OCI-LY3 (cell line): ENCODE measurements at regions not wholly inside any gene's neighbourhood (a gene's known extent, or its start where the extent isn't known, plus 50 kb on each side); places are given as distances from the start of the nearest gene placed in this dataset.

ENCODE experiments used
- H2AFZ ChIP-seq: fragments of 200-600, 300-600 bp; shearing (Covaris generic); 2 replicates; pipeline ENCODE4 v1.6.0; 2014; ENCODE audit warnings: antibody characterized with exemption, low read depth, low read length
- H3K27ac ChIP-seq: fragments of 200-600, 300-600 bp; sonication (generic); 2 replicates; pipeline ENCODE4 v1.5.1; 2014; ENCODE audit warnings: mild to moderate bottlenecking, low read length, moderate library complexity, mixed read lengths
- H3K27me3 ChIP-seq: fragments of 200-600, 300-600 bp; sonication (generic); 2 replicates; pipeline ENCODE4 v1.6.1; 2014; ENCODE audit warnings: low read depth, low read length, mixed read lengths
- H3K36me3 ChIP-seq: fragments of 200-600, 300-600 bp; sonication (generic); replicated peaks from 2 replicates; pipeline ENCODE3; 2014; ENCODE audit warnings: low read depth, low read length, mixed read lengths
- H3K4me1 ChIP-seq: fragments of 300-600, 200-600 bp; sonication (generic); 2 replicates; pipeline ENCODE4 v1.6.1; 2014; ENCODE audit warnings: low read length, mixed read lengths
- H3K4me2 ChIP-seq: fragments of 200-600, 300-600 bp; sonication (generic); 2 replicates; pipeline ENCODE4 v1.6.1; 2014; ENCODE audit warnings: low read length, mixed read lengths
- H3K4me3 ChIP-seq: fragments of 300-600, 200-600 bp; sonication (generic); 2 replicates; pipeline ENCODE4 v1.5.1; 2014; ENCODE audit warnings: antibody characterized with exemption, mild to moderate bottlenecking, low read length, moderate library complexity
- H3K79me2 ChIP-seq: fragments of 300-600, 200-600 bp; shearing (Covaris generic); 2 replicates; pipeline ENCODE4 v1.6.1; 2014; ENCODE audit warnings: mild to moderate bottlenecking, low read length, mixed read lengths
- H3K9ac ChIP-seq: fragments of 300-600, 200-600 bp; shearing (Covaris generic); 2 replicates; pipeline ENCODE4 v1.6.0; 2014; ENCODE audit warnings: mild to moderate bottlenecking, low read length, moderate library complexity
- H3K9me3 ChIP-seq: fragments of 200-600, 300-600 bp; shearing (Covaris generic); 2 replicates; pipeline ENCODE4 v1.6.1; 2014; ENCODE audit warnings: low read length, mixed read lengths; ENCODE audit not compliant: insufficient read depth
- H4K20me1 ChIP-seq: fragments of 200-600, 300-600 bp; sonication (generic); 2 replicates; pipeline ENCODE4 v1.6.1; 2016; ENCODE audit warnings: low read length, mixed read lengths; ENCODE audit not compliant: insufficient read depth
- CTCF ChIP-seq: fragments of 200-600, 300-600 bp; sonication (generic); IDR thresholded peaks from 2 replicates; pipeline ENCODE4 v1.5.1; 2014; ENCODE audit warnings: antibody characterized with exemption, low read length, low read depth
- EZH2phosphoT487 ChIP-seq: fragments of 200-600 bp; shearing (Covaris generic); IDR thresholded peaks from 2 replicates; pipeline ENCODE4 v1.6.1; 2018; ENCODE audit warnings: antibody characterized with exemption, mixed run types, low read depth

GRCh38 chr12:65648461-65648860, 175.8 kb upstream of the HMGA2 start:
- no peak overlapping the region for H3K4me2 ChIP-seq
- H3K27me3 ChIP-seq = no peaks in the 10 kb centered on the region
- no peak overlapping the region for H3K27ac ChIP-seq
- H3K79me2 ChIP-seq = no peaks in the 10 kb centered on the region
- H2AFZ ChIP-seq = no peak overlapping the region
- H3K4me3 ChIP-seq = no peak overlapping the region
- no peaks in the 10 kb centered on the region for H3K9me3 ChIP-seq
- no peak for TF ChIP-seq EZH2phosphoT487
- TF ChIP-seq CTCF = no peak
- H3K4me1 ChIP-seq = no peaks in the 10 kb centered on the region
- H4K20me1 ChIP-seq = no peaks in the 10 kb centered on the region
- H3K9ac ChIP-seq = no peak overlapping the region
- no peaks in the 10 kb centered on the region for H3K36me3 ChIP-seq

GRCh38 chr12:65649126-65649525, 175.2 kb upstream of the HMGA2 start:
- Histone ChIP-seq H3K4me1 (no peaks in the 10 kb centered on the region), H3K27ac (no peak overlapping the region), H3K4me2 (no peak overlapping the region), H3K9ac (no peak overlapping the region), H3K4me3 (no peak overlapping the region), H3K27me3 (no peaks in the 10 kb centered on the region), H2AFZ (no peak overlapping the region), H4K20me1 (no peaks in the 10 kb centered on the region), H3K36me3 (no peaks in the 10 kb centered on the region), H3K9me3 (no peaks in the 10 kb centered on the region), H3K79me2 (no peaks in the 10 kb centered on the region)
- TF ChIP-seq EZH2phosphoT487 = no peak
- no peak for TF ChIP-seq CTCF

GRCh38 chr12:65651060-65651459, 173.2 kb upstream of the HMGA2 start:
- Histone ChIP-seq H3K27me3 (peaks cover 9% of the 10 kb centered on the region; the same call in 1 of the 2 replicates), H3K79me2 (no peaks in the 10 kb centered on the region), H3K4me3 (no peak overlapping the region), H3K27ac (no peak overlapping the region), H3K4me1 (no peaks in the 10 kb centered on the region), H3K9me3 (no peaks in the 10 kb centered on the region), H4K20me1 (no peaks in the 10 kb centered on the region), H3K36me3 (no peaks in the 10 kb centered on the region), H2AFZ (no peak overlapping the region), H3K9ac (no peak overlapping the region), H3K4me2 (no peak overlapping the region)
- no peak for TF ChIP-seq CTCF
- TF ChIP-seq EZH2phosphoT487 = no peak

- Histone ChIP-seq H2AFZ (no peak overlapping the region), H3K4me2 (no peak overlapping the region), H3K9ac (no peak overlapping the region), H3K4me1 (0 out of 2 replicates have a peak, but pooled peaks cover 8% of the 10 kb centered on the region), H3K4me3 (no peak overlapping the region), H4K20me1 (no peaks in the 10 kb centered on the region), H3K9me3 (no peaks in the 10 kb centered on the region), H3K36me3 (no peaks in the 10 kb centered on the region), H3K79me2 (no peaks in the 10 kb centered on the region), H3K27me3 (peaks cover 22% of the 10 kb centered on the region), H3K27ac (no peak overlapping the region)
- no peak for TF ChIP-seq CTCF
- no peak for TF ChIP-seq EZH2phosphoT487
These were observed 171.0 kb upstream of the HMGA2 start for GRCh38 chr12:65653321-65653720.
